ENCODE measurements at regions not wholly inside any gene's neighbourhood (a gene's known extent, or its start where the extent isn't known, plus 50 kb on each side); places are given as distances from the start of the nearest gene placed in this dataset.

DNA sequence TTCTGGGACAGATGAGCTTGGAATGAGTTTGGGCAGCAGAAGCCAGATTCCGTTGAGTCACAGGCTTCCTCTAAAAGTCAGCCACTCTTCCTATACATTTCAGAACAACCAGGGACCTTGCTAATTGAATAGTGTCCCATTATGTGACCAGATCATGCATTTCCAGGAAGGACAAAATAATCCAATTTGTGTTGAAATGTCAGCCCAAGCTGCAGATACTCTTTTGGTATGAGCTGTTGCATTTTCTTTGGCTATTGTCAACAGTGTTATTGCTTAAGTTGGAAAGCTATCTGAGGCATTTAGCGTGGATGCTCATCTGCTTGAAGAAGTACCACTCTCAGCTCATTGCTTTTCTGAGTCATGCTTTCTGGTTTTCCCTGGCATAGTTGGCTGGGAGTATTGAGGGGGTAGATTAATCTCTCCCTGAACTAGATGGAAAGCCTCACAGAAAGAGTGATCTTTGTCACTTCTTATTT, 223.7 kb upstream of the HABP2 start:
- no peak for DNase-seq

DNA sequence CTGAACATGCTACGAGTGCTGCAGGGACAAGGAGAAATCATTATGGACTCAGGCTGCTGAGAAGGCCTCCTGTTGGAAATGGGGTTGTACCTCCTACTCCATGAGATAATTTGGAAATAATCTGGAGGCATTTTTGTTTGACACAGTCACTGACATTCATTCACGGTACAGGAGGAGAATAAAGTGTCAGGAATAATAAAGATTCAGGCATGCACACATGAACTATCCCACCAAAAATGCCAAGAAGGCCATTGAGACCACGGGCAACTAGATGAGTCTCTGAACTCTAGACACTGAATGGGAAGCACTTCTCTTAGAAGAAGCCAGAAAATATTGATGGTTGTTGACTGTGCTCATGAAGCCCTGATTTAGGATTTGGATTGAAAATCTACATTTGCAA, 220.9 kb upstream of the HABP2 start:
- DNase-seq, result no peak

DNA sequence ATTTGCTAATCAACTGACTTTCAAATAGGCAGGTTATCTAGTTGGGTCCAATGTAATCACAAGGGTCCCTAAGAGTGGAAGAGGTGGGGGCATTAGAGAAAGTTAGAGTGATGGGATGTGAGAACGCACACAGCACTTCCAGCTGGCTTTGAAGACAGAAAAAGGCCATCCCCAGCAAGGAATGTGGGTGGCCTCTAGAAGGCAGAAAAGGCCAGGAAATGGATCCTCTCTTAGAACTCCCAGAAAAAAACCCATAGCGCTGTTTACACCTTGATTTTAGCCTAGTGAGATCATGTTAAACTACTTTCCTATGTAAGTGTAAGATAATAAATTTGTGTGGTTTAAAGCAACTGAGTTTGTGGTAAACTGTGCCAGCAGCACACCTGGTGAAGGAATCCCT, 219.5 kb upstream of the HABP2 start:
- no peak for DNase-seq

DNA sequence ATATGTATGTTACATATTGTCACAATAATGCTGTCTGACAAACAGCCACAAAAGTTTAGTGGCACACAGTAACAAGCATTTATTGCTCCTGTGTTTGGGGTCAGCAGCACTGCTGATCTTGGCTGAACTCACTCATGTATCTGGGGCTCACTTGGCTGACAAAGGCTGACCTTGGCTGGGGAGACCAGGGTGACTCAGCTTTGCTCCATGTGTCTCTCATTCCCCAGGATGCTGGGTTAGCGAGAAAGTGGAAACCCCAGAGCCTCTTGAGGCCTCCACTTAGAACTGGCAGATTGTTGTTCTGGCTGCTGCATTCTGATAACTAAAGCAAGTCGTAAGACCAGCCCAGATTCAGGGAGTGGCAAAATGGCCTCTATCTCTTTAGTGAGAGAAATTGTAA, 217.3 kb upstream of the HABP2 start:
- DNase-seq, result no peak

DNA sequence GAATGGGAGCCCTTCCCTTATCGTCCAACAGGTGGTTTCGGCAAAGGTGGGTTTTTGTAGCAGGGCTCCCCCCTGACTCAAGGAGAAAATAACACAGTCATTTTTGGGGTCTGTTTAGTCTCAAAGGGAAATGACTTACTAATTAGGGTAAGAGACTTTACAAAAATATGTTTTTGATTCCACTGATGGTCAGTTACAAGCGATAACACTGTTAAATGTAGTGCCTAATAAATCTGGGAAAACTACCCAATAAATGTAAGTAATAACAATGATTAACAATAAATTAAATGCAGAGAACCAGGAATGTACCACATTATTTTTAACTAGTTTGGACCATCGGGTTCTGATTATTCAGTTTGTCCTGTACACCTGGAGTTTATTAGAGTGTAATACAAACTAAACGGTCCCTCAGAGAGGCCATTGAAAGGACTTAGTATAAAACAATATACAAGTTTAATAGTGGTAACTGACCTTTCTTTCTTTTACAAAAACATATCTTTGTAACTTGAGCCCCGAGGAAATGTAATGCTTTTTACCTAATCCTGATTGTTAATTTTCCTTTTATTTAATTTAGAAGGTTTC, 216.2 kb upstream of the HABP2 start:
- no peak for DNase-seq

DNA sequence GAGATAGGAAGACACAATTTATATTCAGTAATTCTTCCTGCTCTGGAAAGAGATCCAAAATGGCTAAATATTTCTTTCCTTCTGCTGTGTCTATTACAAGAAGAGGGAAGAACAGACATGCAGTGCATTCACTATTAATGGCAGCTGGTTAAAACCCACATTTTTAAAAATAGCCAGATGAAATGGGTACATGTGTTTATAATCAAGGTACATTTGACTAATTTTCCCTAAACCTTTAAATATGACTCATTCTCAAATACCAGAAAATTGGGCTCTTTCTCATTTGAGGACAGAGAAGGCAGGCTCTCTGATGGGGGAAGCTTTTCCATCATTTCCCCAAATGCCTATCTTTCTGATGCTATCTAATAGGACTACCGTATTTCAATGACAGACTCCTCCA, 215.7 kb upstream of the HABP2 start:
- no peak for DNase-seq

DNA sequence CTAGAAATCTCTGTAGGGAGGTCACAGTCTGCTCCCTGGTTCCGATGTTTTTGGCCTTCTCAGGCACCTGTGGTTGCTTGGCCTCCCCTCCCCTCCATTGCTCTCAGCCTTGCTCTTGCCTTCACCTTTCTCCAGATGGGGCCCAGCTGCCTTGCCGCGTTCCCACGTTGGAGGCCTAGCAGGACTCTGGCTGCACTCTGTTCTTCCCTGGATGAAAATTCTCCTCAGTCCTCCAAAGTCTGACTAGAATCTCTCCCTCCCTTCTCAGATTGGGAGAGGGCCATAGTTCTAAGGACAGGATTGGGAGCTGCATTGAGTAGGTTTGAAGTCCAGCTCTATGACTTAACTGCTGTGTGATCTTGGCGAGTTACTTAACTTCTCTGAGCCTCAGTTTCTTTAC, 213.7 kb upstream of the HABP2 start:
- DNase-seq, result no peak

DNA sequence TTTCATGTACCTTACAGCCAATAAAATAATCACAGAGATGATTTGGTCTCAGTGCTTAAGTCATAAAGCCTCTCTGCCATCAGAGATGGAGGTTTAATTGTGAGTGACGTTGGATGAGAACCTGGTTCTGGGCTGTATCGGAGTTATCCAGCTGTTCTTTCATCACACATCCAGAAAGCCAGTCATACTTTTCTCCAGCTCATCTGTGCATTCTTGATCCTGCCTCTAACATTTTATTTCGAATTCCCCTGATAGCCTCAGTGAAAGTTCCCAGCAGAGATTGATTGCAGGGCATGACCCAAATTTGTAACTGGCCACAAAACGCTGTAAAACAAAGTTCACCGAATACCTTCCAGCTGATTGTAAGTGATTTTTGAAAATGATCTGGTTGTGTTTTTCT, 212.6 kb upstream of the HABP2 start:
- no peak for DNase-seq

DNA sequence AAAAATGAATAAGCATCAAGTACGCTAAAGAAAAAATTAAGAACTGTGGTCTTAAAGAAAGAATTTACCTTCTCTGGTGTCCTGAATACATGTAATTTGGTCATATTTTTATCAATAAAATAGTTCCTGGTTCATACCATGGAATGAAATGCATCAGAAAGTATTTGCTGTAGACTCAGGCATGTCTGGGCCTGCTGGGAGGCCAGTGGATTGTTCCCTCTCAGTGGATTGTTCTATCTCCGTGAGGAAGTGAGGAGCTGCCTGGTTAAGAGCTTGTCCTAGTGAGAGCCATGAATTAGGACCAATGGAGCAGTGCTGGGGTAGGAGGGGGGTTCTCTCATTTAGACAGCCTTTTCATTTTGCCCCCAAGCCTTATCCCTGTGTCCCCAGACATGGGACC, 211.7 kb upstream of the HABP2 start:
- no peak for DNase-seq

DNA sequence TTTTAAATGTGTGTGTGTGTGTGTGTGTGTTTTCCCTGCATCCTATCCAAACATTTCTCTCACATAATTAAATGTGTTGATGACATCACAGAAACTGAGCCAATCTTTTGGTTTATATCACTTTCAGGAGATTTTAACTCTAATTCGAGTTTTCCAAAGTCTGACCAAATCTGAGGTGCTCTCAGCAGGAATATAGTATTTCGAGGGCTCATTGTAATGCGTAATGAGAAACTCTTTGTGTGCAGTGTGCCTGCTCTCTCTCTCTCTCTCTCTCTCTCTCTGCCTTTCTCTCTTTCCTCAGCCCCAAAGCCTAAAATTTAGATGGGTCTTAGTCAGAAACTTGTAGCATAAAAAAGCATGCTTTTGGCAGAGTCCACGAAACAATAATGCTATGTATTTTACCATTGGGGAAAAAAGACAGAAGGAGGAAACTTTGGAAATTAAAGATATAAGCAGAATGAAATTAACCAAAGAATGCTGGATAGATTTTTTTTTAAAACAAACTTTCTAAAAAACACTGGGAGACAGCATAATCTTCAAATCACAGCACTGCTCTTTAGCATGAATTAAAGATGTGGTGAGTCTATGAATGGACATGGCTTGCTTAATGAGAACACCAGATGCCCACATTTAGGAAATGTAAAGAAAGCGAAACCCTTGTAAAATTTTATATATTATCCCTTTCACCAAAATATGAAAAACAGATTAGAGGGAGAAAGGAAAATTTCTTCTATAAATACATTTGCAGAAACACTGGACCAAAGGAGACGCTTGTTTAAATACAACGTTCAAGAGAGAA, 206.8 kb upstream of the HABP2 start:
- no peak for DNase-seq

DNA sequence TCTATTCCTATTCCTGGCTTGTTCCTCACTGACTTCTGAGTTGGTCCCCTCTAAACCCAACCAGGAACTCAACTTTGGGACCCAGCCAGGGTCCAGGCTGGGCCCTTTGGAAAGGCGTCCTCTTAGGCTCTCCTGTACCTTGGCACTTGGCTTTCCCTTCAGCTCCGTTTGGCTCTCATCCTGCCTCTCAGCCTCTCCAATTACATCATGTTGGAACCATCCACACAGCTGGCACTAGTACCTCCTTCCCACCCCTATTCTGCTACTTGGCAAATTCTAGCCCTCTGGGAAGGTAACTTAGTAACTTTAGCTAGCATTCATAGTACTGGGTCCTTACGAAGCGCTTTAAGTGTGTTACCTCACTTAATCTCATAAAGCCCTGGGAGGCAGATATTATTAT, 205.3 kb upstream of the HABP2 start:
- no peak for DNase-seq

DNA sequence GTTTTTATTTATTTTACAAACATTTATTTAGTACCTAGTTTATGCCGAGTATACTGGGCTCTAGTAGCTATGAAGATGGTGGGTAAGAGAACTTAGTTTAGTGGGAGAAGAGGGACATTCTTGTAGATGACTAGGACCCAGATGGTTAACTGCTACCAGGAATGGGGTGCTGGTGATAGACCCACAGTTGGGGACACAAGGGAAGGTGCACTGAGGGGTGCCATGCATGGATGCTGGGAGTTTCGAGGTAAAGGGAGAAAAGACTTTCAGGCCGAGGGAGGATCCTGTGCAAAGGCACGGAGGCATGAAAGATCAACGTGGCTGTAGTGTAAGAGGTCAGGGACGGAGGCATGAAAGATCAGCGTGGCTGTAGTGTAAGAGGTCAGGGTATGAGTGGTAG, 204.2 kb upstream of the HABP2 start:
- no peak for DNase-seq

DNA sequence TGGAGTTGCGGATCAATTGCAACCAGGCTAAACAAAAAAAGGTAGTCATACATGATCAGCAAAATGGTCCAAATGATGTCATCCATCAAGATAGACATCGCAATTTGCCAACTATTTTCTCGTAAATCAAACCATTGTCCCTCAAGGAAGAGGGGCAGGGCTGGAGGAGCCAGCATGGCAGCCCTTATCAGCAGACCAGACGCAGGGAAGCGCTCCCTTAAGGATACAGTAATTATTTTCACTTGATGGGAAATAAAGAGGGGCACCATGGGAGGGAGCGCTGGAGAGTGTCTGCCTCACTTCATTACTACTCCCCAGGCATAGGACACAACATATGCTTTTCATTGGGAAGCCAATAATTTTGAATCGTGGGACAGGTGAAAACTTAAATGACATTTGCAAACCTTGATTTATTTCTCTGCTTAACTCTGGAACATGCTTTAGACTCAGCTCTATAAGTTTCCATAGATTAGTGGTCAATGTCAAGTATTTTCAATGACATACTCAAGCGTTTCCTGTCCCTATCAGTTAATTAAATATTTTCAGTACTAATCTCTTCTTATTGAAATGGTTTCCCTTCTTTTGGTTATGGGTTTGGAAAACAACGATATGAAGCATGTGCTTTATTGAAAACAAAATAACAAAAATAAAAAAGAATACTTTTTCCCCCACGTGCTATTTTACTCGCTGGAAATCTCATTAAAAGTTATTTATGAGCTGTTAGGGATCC, 202.4 kb upstream of the HABP2 start:
- no peak for DNase-seq

DNA sequence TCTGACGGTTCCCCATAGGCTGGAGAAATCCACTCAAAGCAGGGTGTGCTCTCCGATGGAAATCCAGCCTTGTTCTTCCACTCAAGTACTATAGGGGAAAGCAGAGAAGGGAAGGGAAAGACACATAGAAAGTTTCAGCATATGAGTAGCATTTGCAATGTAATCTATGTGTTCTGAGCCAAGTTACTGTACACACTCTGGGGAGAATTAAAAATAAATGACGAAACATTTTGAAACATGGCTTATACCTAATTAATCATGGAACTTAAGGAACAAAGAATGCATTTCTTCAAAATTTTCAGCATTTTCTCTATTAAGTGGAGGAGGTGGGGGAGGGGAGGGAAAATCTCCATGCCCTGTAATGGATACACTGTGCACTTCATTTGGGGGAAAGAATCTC, 198.1 kb upstream of the HABP2 start:
- DNase-seq, result no peak

DNA sequence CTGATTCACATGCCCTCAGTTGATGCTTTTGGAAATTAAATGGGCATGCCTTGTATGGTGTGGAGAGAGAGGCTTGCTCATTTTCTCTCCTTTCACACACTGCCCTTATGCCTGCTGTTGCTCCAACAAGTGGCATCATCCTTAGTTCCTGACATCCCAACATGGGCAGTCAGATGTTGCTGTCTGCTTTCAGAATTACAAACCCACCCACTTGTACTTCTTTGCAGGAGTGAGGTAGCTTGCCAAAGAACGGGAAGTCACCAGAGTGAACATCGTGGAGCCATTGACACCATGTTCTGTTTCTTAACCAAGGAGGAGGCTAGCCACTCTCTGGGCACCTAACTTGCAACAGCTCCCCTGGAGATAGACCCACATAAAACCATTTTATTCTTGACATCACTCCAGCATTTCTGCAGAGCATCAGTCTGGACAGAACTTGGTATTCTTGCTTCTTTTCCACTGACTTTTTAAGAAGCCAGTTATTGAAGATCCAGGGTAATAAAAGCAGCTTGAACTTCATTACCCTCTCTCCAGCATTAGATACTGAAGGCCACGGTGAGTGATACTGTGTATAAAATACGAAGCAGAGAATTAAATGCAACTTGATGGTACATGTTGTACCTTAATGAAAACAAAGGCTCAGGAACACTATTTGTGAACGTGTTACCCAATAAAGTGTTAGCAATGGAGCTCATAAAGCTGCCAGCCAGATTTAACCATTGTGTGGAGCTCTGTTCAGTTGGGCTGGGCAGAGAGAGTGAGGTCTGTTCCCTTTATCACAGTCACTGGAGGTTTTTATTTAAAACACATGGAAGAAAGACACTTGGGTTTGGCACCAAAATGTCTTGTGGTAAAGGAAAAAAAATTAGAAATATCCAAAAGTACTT, 195.8 kb upstream of the HABP2 start:
- no peak for DNase-seq

DNA sequence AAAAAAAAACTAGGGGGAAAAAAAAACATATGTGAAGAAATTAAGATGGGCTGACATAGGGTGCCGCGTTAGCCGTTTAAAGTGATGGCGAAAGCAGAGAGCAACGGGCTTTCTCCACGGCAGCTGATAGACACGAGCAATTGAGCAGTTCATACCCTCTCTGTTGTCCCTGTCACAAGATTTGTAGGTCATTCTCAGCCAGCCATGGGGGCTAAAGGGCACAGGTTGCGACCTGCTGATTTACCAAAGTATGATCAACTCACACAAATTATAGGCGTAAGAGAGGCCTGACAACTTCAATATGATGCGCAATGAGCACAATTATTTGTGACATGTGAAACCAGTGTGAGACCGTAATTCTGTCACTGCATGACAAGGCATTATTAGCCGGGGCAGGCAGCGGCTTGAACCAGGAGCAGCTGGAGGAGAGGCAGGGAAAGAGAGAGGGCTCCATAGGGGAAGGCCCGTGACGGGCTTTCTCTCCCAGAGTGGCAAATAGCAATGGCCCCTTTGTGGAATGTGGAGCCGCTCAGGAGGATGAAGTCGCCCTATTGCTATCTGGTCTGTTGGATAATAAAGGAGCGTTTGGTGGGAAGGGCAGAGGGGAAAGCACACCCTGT, 195.1 kb upstream of the HABP2 start:
- DNase-seq, result no peak

DNA sequence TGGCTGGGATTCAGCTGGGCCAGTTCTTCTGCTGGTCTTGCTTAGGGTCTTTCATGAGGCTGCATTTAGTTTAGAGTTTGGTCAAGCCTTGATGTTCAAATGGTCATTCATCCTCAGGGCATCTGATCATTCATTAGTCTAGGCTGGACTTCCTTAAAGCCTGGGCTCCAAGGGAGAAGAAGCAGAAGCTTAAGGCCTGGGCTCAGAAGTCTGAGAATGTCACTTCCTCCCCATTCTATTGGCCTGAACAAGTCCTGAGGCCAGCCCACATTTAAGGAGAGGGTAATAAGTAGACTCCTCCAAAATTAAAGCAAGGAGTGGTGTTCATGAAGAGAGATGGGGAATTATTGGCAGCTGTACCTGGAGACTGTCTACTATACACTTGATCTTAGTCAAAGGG, 193.2 kb upstream of the HABP2 start:
- DNase-seq, result no peak

DNA sequence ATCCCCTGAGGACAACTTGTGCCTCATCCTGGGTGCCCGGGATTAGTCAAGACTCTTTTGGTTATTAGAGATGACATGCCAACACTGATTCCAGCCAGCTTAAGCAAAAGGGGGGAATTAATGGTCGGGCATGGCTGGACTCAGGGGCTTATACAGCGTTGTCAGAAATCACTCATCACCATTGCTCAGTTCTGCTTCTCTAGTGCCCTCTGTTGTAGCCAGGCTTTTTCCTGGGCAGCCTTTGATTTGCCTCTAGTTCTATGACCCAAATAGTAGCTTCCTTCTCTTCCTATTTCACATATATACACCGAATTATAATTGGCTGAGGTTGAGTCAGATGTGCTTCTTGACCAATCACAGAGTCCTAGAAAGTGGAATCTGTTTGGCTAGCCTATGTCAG, 192.0 kb upstream of the HABP2 start:
- DNase-seq, result no peak

DNA sequence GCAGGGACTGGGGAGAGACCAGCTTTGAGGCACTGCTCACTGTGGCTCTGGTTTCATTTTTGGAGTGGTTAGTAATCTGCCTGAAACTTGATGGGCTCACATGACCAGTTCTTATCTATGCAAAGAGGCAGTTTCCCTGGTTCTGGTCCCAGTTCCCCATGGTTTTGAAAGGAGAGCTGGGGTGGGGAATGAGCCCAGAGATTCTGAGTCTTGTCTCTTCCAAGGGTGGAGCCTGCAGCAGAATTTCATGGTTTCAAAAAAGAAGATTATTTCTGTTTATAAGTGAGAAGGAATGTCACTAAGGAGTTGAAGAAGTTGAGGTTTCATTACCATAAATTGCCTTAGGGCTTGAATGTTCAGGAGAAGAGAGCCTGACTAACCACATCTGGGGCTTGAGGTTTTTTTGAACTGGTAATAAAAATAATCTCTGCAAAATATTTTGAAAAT, 190.2 kb upstream of the HABP2 start:
- no peak for DNase-seq

DNA sequence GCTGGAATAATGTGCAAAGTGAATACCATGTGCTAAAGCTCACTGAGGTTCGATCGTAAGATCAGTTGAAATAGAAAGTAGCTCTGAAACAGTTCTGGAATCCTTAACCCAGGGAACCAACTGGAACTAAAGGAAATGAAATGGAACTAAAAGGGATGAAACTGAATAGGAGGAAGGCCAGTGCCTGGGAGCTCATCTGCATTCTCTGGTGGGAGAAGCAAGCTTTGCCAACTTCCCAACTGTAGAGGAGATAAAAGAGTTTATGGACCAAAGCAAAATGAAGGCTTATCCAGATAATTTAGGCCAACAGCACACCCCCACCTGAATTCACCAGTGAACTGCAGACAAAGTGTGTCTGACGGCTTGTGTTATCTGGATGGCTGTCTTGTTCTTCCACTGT, 188.6 kb upstream of the HABP2 start:
- no peak for DNase-seq

DNA sequence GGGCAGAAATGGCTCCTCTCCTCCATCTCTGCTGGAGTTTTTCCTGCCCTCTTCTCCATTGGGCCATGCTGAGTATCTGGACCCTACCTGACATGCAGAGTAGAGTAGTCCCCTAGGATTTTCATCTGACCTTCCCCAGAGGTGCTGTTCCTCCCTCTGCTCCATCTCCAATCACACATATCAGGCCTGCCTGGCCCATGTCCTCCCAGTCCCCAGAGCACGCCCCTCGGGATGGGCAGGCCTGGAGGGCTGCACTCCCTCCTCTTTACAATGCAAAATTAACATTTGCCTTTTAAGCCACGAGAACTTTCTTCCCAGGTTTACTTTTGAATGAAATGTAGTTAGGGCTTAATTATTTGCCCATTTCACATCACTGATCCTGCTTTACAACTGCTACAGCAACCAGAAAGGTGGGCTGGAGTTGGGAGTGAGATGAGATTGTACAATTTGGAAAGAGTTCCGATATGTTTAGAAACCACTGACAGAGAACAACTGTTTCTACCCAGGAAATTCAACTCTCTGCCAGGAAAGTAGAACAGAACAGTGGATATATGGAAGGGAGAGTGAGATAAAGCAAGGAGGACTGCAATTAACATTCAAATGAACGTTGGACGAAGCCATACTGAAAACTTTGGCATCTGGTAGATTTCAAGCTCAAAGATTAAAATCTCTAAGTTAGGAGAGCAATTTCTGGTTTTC, 184.0 kb upstream of the HABP2 start:
- DNase-seq, result no peak

DNA sequence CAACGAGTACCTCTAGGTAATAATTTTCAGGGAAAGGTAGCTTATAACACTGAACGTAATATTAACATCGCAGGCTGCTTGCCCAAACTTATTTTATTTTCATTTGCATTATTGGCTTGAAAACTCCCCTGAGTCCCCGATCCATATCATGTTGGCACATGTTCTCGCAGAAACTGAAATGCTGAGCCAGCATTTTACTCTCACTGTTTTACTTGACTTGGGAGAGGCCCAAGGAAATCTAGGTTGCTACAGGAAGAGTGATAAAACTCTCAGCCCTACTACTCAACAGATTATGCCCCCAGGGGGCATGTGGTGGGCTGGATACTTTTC, 183.5 kb upstream of the HABP2 start:
- no peak for DNase-seq

Data from NCI-H1930 (cell line).